PC-9 (cell line): ENCODE measurements at regions not wholly inside any gene's neighbourhood (a gene's known extent, or its start where the extent isn't known, plus 50 kb on each side); places are given as distances from the start of the nearest gene placed in this dataset.
"Not testable (repeated sequence)": the region's sequence is repeated elsewhere in the genome, so short reads cannot be mapped to it uniquely, and the experiment has no call there.

Experiments used
- EZH2 ChIP-seq: fragments of 200-600 bp; sonication (generic); IDR thresholded peaks from 2 replicates; pipeline ENCODE4 v1.8.0; 2017; ENCODE audit warnings: antibody characterized with exemption, low read depth
- TF ChIP-seq, protein P1 (sequence below): fragments of 200-600 bp; sonication (generic); conservative IDR thresholded peaks from 2 replicates; pipeline ENCODE4 v1.6.1; 2017; ENCODE audit warnings: mixed run types, antibody characterized with exemption, mild to moderate bottlenecking, moderate library complexity

DNA sequence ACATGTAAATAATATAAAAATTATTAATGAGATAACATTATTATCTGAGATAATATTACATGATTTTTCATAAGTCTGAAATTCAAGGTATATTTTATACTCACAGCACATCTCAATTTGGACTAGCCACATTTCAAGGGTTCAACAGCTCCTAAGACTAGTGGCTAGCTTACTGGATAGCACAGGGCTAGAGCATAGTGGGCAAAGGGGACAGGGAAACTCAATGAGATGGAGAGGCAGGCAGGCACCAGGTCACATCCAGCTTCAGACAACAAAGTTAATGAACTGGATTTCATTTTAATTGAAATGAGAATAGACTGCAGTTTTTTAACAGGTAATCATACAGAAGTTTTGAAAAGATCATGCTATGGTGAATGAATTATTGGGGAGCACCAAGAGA lies 137.4 kb downstream of the NBPF8 start:
- TF ChIP-seq, protein P1, sequence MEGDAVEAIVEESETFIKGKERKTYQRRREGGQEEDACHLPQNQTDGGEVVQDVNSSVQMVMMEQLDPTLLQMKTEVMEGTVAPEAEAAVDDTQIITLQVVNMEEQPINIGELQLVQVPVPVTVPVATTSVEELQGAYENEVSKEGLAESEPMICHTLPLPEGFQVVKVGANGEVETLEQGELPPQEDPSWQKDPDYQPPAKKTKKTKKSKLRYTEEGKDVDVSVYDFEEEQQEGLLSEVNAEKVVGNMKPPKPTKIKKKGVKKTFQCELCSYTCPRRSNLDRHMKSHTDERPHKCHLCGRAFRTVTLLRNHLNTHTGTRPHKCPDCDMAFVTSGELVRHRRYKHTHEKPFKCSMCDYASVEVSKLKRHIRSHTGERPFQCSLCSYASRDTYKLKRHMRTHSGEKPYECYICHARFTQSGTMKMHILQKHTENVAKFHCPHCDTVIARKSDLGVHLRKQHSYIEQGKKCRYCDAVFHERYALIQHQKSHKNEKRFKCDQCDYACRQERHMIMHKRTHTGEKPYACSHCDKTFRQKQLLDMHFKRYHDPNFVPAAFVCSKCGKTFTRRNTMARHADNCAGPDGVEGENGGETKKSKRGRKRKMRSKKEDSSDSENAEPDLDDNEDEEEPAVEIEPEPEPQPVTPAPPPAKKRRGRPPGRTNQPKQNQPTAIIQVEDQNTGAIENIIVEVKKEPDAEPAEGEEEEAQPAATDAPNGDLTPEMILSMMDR: not testable (repeated sequence)
- TF ChIP-seq EZH2: not testable (repeated sequence)
